G401 (cell line): ENCODE measurements at regions not wholly inside any gene's neighbourhood (a gene's known extent, or its start where the extent isn't known, plus 50 kb on each side); places are given as distances from the start of the nearest gene placed in this dataset.

ENCODE experiments used
- DNase-seq: peaks from one replicate; pipeline ENCODE4 v3.0.0-alpha.2; 2015; ENCODE audit warnings: low spot score
- in situ Hi-C: cut with HindIII; loops from 2 replicates; pipeline ENCODE4 v1.10.0; 2016; ENCODE audit warnings: low sequenced_read_pairs, mixed read lengths

DNA sequence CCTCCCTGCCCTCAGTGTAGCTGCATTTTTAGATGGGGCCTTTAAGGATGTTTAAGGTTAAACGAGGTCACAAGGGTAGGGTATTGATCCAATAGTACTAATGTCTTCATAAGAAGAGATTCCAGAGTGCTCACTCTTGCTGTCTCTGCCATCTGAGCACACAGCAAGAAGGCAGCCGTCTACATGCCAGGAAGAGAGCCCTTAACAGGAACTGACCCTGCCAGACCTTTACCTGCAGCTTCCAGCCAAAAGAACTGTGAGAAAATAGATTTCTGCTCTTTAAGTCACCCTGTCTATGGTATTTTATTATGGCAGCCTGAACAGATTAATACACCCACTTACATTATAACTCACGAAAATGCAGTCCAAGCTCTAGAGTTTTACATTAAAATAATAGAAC, 685.3 kb upstream of the MARCKS start:
- peak; percentile 24 for DNase-seq
- in situ Hi-C loops, result no loop called here

- peak; percentile 80 for DNase-seq
- in situ Hi-C loops, result no loop called here
Measured at GRCh38 chr6:113172531-113172966, 684.6 kb upstream of the MARCKS start.

GRCh38 chr6:113178349-113178748, 678.8 kb upstream of the MARCKS start:
- DNase-seq, result no peak
- in situ Hi-C loops, result no loop called here

DNA sequence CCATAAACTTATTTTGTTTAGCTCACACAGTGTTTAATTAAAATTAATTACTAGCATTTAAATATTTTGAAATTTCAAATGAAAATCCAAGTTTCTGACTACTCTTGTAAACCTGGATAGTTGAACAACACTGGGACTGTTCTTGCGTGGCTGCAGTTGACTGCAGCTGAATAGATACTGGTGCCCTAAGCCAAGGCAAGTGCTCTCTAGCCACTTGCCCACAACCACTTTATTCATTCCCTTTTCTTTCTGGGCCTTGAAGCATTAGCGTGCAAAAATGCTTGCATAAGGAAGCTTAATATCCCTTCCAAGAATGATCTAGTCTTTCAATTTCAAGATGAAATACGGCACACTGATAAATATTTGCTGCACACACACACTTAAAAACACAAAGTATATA, 676.0 kb upstream of the MARCKS start:
- in situ Hi-C loops, result no loop called here
- DNase-seq, result peak; percentile 9

- peak; percentile 19 for DNase-seq
- in situ Hi-C loops, result no loop called here
Measured at GRCh38 chr6:113182370-113183141, 674.6 kb upstream of the MARCKS start.

GRCh38 chr6:113184291-113184690, 672.9 kb upstream of the MARCKS start:
- in situ Hi-C loops, result no loop called here
- DNase-seq, result no peak

- in situ Hi-C loops, result no loop called here
- DNase-seq, result peak; percentile 25
Measured at GRCh38 chr6:113184736-113185135, 672.4 kb upstream of the MARCKS start.

GRCh38 chr6:113185299-113185698, 671.8 kb upstream of the MARCKS start:
- in situ Hi-C loops, result no loop called here

DNA sequence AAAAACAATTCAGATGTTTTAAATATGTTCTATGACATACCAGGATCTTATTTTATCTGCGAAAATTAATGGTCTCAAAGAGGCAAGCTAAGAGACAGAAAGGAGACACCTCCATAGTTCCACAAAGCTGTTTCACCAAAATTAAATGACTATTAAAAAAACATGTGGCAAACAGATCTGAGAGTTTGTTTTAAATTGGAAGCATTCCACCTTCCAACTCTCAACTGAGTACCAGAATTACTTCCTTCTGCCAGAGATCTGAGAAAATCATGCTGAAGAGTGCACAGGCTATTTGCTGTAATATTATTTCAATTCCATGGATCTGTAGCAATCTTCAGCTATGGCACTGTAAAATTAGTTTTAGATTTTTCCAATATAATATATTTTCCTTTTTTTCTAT, 669.5 kb upstream of the MARCKS start:
- in situ Hi-C loops, result no loop called here

More at GRCh38 chr6:113185299-113185698, 671.8 kb upstream of the MARCKS start:
- DNase-seq, result no peak

GRCh38 chr6:113188962-113189361, 668.2 kb upstream of the MARCKS start:
- DNase-seq, result no peak
- in situ Hi-C loops, result no loop called here

More for the DNA sequence above, 669.5 kb upstream of the MARCKS start:
- no peak for DNase-seq

DNA sequence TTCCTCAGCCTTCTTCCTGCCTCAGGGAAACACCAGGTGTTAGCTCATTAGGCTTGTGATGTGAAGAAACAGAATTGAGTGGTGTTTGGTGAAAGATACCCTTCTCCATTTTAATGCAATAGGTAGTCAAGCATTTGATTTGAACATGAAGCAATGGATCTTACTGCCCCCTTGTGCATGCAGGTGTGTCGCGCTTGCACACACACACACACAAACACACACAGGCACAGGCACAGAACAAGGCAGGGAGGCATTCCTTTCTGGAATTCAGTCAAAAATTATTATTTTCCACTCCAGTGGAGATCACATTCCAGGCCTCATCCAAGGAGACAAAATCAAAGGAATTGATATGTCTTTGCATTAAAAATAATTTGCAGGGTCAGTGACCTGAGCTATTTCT, 667.0 kb upstream of the MARCKS start:
- DNase-seq, result no peak
- in situ Hi-C loops, result no loop called here

DNA sequence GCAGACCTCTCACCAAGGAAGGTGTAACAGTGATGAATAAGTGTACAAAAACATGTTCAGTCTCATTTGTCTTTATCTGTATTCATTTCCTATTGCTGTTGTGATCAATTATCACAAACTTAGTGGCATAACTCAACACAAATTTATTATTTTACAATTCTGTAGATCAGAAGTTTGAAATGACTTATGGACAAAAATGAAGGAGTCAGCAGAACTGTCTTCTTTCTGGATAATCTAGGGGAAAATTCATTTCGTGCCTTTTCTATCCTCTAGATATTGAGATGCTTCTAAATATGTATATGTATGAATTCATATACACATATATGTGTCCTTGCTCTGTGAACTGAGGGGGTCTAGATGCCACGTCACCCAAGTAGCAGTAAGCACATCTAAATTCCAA, 663.1 kb upstream of the MARCKS start:
- no peak for DNase-seq
- in situ Hi-C loops, result no loop called here

- in situ Hi-C loops, result no loop called here
- DNase-seq, result no peak
Measured at GRCh38 chr6:113202852-113203714, 654.1 kb upstream of the MARCKS start.

- no peak for DNase-seq
- in situ Hi-C loops, result no loop called here
Measured at GRCh38 chr6:113203715-113204110, 653.4 kb upstream of the MARCKS start.

DNA sequence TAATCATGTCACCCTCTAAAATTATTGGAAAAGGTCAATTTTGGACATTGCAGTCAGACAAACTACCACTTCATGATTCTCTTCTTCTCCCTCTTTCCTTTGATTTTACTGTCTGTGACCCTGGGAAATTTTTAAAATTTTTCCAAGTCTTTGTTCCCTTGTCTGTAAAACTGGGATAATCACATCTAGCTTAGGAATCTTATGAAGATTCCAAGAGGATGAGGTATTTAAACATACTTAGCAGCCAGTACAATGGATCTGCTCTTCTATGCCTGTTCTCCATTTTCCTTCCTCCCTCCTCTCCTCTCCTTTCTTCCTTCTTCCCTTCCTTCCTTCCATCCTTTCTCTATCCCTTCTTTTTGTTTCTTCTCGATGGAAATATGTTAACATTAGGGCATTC, 651.6 kb upstream of the MARCKS start:
- in situ Hi-C loops, result no loop called here

GRCh38 chr6:113208726-113209125, 648.4 kb upstream of the MARCKS start:
- no peak for DNase-seq
- in situ Hi-C loops, result no loop called here

More for the DNA sequence above, 651.6 kb upstream of the MARCKS start:
- DNase-seq, result no peak

- in situ Hi-C loops, result no loop called here
- DNase-seq, result no peak
Measured at GRCh38 chr6:113209315-113209714, 647.8 kb upstream of the MARCKS start.

- no peak for DNase-seq
- in situ Hi-C loops, result no loop called here
Measured at GRCh38 chr6:113211170-113211569, 646.0 kb upstream of the MARCKS start.

GRCh38 chr6:113219783-113220182, 637.4 kb upstream of the MARCKS start:
- in situ Hi-C loops, result no loop called here

GRCh38 chr6:113220832-113221231, 636.3 kb upstream of the MARCKS start:
- no peak for DNase-seq
- in situ Hi-C loops, result no loop called here

More at GRCh38 chr6:113219783-113220182, 637.4 kb upstream of the MARCKS start:
- DNase-seq, result no peak
